K562 (cell line): ENCODE measurements at regions not wholly inside any gene's neighbourhood (a gene's known extent, or its start where the extent isn't known, plus 50 kb on each side); places are given as distances from the start of the nearest gene placed in this dataset.

Experiments
- ATF6 ChIP-seq: sonication (generic); formaldehyde crosslinking; IDR thresholded peaks from 2 replicates; pipeline ENCODE4 v1.4.0; 2020; ENCODE audit warnings: mild to moderate bottlenecking, missing genetic modification reagents
- CTCF ChIP-seq, 3 experiments: IDR thresholded peaks in 2 of 3; conservative IDR thresholded peaks in 1 of 3; 2 replicates each; pipeline ENCODE4 v1.5.1; 2011 to 2012; ENCODE audit warnings: low read length in 3 of 3, mild to moderate bottlenecking in 3 of 3, control low read depth in 2 of 3, improper control_type of control experiment in 1 of 3, inconsistent platforms in 1 of 3, low read depth in 1 of 3, mixed read lengths in 1 of 3, moderate library complexity in 1 of 3; ENCODE audit not compliant: insufficient read depth in 2 of 3
- CUX1 ChIP-seq: fragments of 200-800 bp; sonication (Bioruptor generic); IDR thresholded peaks from 2 replicates; pipeline ENCODE4 v1.6.1; 2016; ENCODE audit warnings: missing genetic modification characterization, missing compliant biosample characterization
- EP300 ChIP-seq: IDR thresholded peaks from 2 replicates; pipeline ENCODE4 v1.6.1; 2012; ENCODE audit warnings: low read length, improper control_type of control experiment
- EZH2 ChIP-seq: IDR thresholded peaks from 2 replicates; pipeline ENCODE4 v1.6.1; 2012; ENCODE audit warnings: low read depth, mild to moderate bottlenecking, inconsistent platforms, low read length, borderline replicate concordance
- MXD1 ChIP-seq: fragments of 250-450 bp; sonication (Bioruptor Pico); IDR thresholded peaks from 2 replicates; pipeline ENCODE4 v1.8.0; 2021; ENCODE audit warnings: borderline replicate concordance, mild to moderate bottlenecking, moderate library complexity; ENCODE audit not compliant: poor library complexity, severe bottlenecking
- PCBP2 ChIP-seq: fragments of 200-400 bp; formaldehyde crosslinking; IDR thresholded peaks from 2 replicates; pipeline ENCODE4 v1.6.1; 2018; ENCODE audit warnings: low read length, low read depth, mild to moderate bottlenecking, moderate library complexity; ENCODE audit not compliant: poor library complexity, severe bottlenecking
- RAD21 ChIP-seq, 2 experiments: fragments of 250-450 bp in 1 of 2; fragments of 450-650 bp in 1 of 2; sonication (Bioruptor Pico) in 1 of 2; formaldehyde crosslinking in 1 of 2; IDR thresholded peaks in 1 of 2; conservative IDR thresholded peaks in 1 of 2; 2 replicates each; pipeline versions ENCODE4 v1.4.0 to v1.8.0; 2020 to 2022; ENCODE audit warnings: mild to moderate bottlenecking in 2 of 2, moderate library complexity in 1 of 2
- ZBTB33 ChIP-seq: sonication (generic); formaldehyde crosslinking; IDR thresholded peaks from 2 replicates; pipeline ENCODE4 v1.8.1; 2023; ENCODE audit warnings: mild to moderate bottlenecking, missing genetic modification reagents
- ZNF384 ChIP-seq: IDR thresholded peaks from 2 replicates; pipeline ENCODE4 v1.6.1; 2012; ENCODE audit warnings: low read depth, low read length, improper control_type of control experiment

- TF ChIP-seq ATF6: no peak
- TF ChIP-seq CUX1 (CRISPR knock-in tag): no peak
- no peak for TF ChIP-seq ZBTB33
- no peak for TF ChIP-seq MXD1
- no peak for TF ChIP-seq PCBP2
- TF ChIP-seq EP300: no peak
- TF ChIP-seq ZNF384: no peak
- TF ChIP-seq CTCF (IDR thresholded peaks at IDR 0.05 in 2 of 3, conservative IDR thresholded peaks at IDR 0.05 in 1 of 3; ENCODE audit: insufficient read depth in 2 of 3, low read depth in 1 of 3, low read length in 3 of 3): no peak
- TF ChIP-seq RAD21 (CRISPR knock-in tag; conservative IDR thresholded peaks at IDR 0.05 in 1 of 2, IDR thresholded peaks at IDR 0.05 in 1 of 2): no peak
- TF ChIP-seq EZH2: no peak
Observed at GRCh38 chr18:27723168-27723567, 453.8 kb downstream of the CDH2 start.
